NB4 (cell line): ENCODE measurements at regions not wholly inside any gene's neighbourhood (a gene's known extent, or its start where the extent isn't known, plus 50 kb on each side); places are given as distances from the start of the nearest gene placed in this dataset.

Source experiments
- TF ChIP-seq, protein P1 (sequence below): IDR thresholded peaks from one replicate; pipeline ENCODE4 v1.5.1; 2012; ENCODE audit warnings: low read depth, low read length
- TF ChIP-seq, protein P2 (sequence below): IDR thresholded peaks from 2 replicates; pipeline ENCODE4 v1.6.1; 2011; ENCODE audit warnings: low read depth, low read length

- TF ChIP-seq, protein P1, sequence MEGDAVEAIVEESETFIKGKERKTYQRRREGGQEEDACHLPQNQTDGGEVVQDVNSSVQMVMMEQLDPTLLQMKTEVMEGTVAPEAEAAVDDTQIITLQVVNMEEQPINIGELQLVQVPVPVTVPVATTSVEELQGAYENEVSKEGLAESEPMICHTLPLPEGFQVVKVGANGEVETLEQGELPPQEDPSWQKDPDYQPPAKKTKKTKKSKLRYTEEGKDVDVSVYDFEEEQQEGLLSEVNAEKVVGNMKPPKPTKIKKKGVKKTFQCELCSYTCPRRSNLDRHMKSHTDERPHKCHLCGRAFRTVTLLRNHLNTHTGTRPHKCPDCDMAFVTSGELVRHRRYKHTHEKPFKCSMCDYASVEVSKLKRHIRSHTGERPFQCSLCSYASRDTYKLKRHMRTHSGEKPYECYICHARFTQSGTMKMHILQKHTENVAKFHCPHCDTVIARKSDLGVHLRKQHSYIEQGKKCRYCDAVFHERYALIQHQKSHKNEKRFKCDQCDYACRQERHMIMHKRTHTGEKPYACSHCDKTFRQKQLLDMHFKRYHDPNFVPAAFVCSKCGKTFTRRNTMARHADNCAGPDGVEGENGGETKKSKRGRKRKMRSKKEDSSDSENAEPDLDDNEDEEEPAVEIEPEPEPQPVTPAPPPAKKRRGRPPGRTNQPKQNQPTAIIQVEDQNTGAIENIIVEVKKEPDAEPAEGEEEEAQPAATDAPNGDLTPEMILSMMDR, result no peak
- TF ChIP-seq, protein P2, sequence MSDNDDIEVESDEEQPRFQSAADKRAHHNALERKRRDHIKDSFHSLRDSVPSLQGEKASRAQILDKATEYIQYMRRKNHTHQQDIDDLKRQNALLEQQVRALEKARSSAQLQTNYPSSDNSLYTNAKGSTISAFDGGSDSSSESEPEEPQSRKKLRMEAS, result no peak
Measured at GRCh38 chr10:111804781-111805180, 378.8 kb downstream of the GPAM start.
